K562 (cell line): ENCODE measurements at regions not wholly inside any gene's neighbourhood (a gene's known extent, or its start where the extent isn't known, plus 50 kb on each side); places are given as distances from the start of the nearest gene placed in this dataset.

Experiments used
- ATAC-seq: fragments of 200-7000 bp; cut with Tn5 transposase; 3 replicates; pipeline ENCODE4 v1.9.1; 2020; ENCODE audit warnings: moderate library complexity
- BruUV-seq: library from RNA; stranded (reverse); fragments of 400-500 nt; replicated peaks from 2 replicates; lab custom pipeline; 2021; lab: Mats Ljungman, UMichigan
- CTCF ChIA-PET: fragments of 300-600 bp; formaldehyde crosslinking; extraction: SDS; loops from one replicate; lab custom pipeline; 2021; ENCODE audit warnings: low intra/inter-chr PET ratio; lab: Yijun Ruan, JAX
- POLR2A ChIA-PET: fragments of 300-600, 350-650 bp; sonication (Branson Sonifier 250); formaldehyde crosslinking; extraction: SDS; loops from one replicate; lab custom pipeline; 2021; ENCODE audit warnings: antibody characterized with exemption, inconsistent platforms; lab: Yijun Ruan, JAX
- DNase-seq, 4 experiments: peaks; one replicate each; pipeline versions ENCODE4 v3.0.0 to v3.0.0-alpha.2; 2011 to 2018; ENCODE audit warnings: low spot score in 3 of 4, mixed read lengths in 3 of 4; ENCODE audit errors: extremely low read depth in 1 of 4
- FAIRE-seq: peaks from 2 replicates; lab custom pipeline; 2011; peaks lifted over from hg19 to GRCh38; lab: Jason Lieb, UNC
- H2AFZ ChIP-seq: 2 replicates; pipeline ENCODE4 v1.6.0; 2011; ENCODE audit warnings: low read depth, low read length, control low read depth, inconsistent platforms
- H3K27ac ChIP-seq: fragments of 200-600 bp; 3 replicates; pipeline ENCODE4 v1.8.0; 2011; ENCODE audit warnings: low read depth, mild to moderate bottlenecking, control low read depth, inconsistent platforms, low read length, moderate library complexity, mixed read lengths; ENCODE audit errors: extremely low read depth
- H3K27me3 ChIP-seq, 2 experiments: fragments of 300-600 bp in 1 of 2; 2 replicates in 1 of 2; 3 replicates in 1 of 2; pipeline versions ENCODE4 v1.6.0 to v1.8.0; 2011; ENCODE audit warnings: inconsistent platforms in 2 of 2, low read length in 2 of 2, mild to moderate bottlenecking in 1 of 2, mixed read lengths in 1 of 2, moderate library complexity in 1 of 2; ENCODE audit not compliant: control insufficient read depth in 2 of 2, insufficient read depth in 2 of 2
- H3K36me3 ChIP-seq: fragments of 300-600 bp; 3 replicates; pipeline ENCODE4 v1.8.0; 2011; ENCODE audit warnings: mild to moderate bottlenecking, low read length, inconsistent platforms; ENCODE audit not compliant: control insufficient read depth, insufficient read depth
- H3K4me1 ChIP-seq, 2 experiments: fragments of 200-600 bp in 1 of 2; replicated peaks in 1 of 2; 2 replicates in 1 of 2; 3 replicates in 1 of 2; pipeline versions ENCODE4 v1.5.1 to v1.8.0; 2011; ENCODE audit warnings: inconsistent platforms in 2 of 2, low read length in 2 of 2, mild to moderate bottlenecking in 1 of 2, mixed read lengths in 1 of 2, moderate library complexity in 1 of 2; ENCODE audit not compliant: control insufficient read depth in 2 of 2, insufficient read depth in 2 of 2
- H3K4me2 ChIP-seq: 2 replicates; pipeline ENCODE4 v1.6.1; 2011; ENCODE audit warnings: low read length, control low read depth, inconsistent platforms, mixed read lengths; ENCODE audit not compliant: insufficient read depth
- H3K4me3 ChIP-seq: fragments of 200-600 bp; sonication (generic), shearing (Covaris generic); 2 replicates; pipeline ENCODE4 v1.5.1; 2016; ENCODE audit warnings: control low read depth, inconsistent platforms
- H3K79me2 ChIP-seq: fragments of 200-600 bp; 3 replicates; pipeline ENCODE4 v1.8.0; 2011; ENCODE audit warnings: low read length, inconsistent platforms; ENCODE audit not compliant: control insufficient read depth, insufficient read depth
- H3K9ac ChIP-seq, 2 experiments: 2 replicates each; pipeline versions ENCODE4 v1.6.0 to v1.6.1; 2011; ENCODE audit warnings: low read depth in 2 of 2, low read length in 2 of 2, control low read depth in 1 of 2, inconsistent platforms in 1 of 2, mild to moderate bottlenecking in 1 of 2, mixed read lengths in 1 of 2; ENCODE audit not compliant: insufficient read depth in 1 of 2
- H3K9me1 ChIP-seq: one replicate; pipeline ENCODE4 v1.6.0; 2011; ENCODE audit warnings: inconsistent platforms, mild to moderate bottlenecking, low read length, moderate library complexity; ENCODE audit not compliant: control insufficient read depth, insufficient read depth
- H3K9me3 ChIP-seq: replicated peaks from 2 replicates; pipeline ENCODE4 v1.5.1; 2011; ENCODE audit warnings: low read depth, low read length, inconsistent platforms; ENCODE audit not compliant: control insufficient read depth, insufficient read depth
- H4K20me1 ChIP-seq: replicated peaks from 2 replicates; pipeline ENCODE4 v1.6.1; 2011; ENCODE audit warnings: low read length, inconsistent platforms, mixed read lengths; ENCODE audit not compliant: control insufficient read depth, insufficient read depth
- BHLHE40 ChIP-seq: IDR thresholded peaks from 2 replicates; pipeline ENCODE4 v1.6.1; 2011; ENCODE audit warnings: low read length, improper control_type of control experiment
- EZH2 ChIP-seq: IDR thresholded peaks from 2 replicates; pipeline ENCODE4 v1.6.1; 2012; ENCODE audit warnings: low read depth, mild to moderate bottlenecking, inconsistent platforms, low read length, borderline replicate concordance
- GTF2B ChIP-seq: IDR thresholded peaks from 2 replicates; pipeline ENCODE4 v1.6.1; 2011; ENCODE audit not compliant: insufficient read length; ENCODE audit errors: extremely low read depth
- HEY1 ChIP-seq: fragments of 250-450 bp; sonication (Bioruptor Pico); IDR thresholded peaks from 2 replicates; pipeline ENCODE4 v1.5.0; 2020; ENCODE audit warnings: mild to moderate bottlenecking, moderate library complexity, borderline replicate concordance
- KDM2B ChIP-seq: fragments of 250-450 bp; sonication (Bioruptor Pico); IDR thresholded peaks from 2 replicates; pipeline ENCODE4 v1.8.0; 2021; ENCODE audit warnings: mild to moderate bottlenecking, moderate library complexity
- SIX5 ChIP-seq, 2 experiments: IDR thresholded peaks; 2 replicates each; pipeline ENCODE4 v1.6.1; 2011; ENCODE audit warnings: low read length in 2 of 2, borderline replicate concordance in 1 of 2, low read depth in 1 of 2, mild to moderate bottlenecking in 1 of 2, moderate library complexity in 1 of 2; ENCODE audit not compliant: insufficient read depth in 1 of 2
- SMARCA4 ChIP-seq: fragments of 450-650 bp; IDR thresholded peaks from 2 replicates; pipeline ENCODE4 v1.6.1; 2016
- SNIP1 ChIP-seq: fragments of 450-650 bp; IDR thresholded peaks from 2 replicates; pipeline ENCODE4 v1.7.1; 2017; ENCODE audit warnings: low read depth, mild to moderate bottlenecking
- VEZF1 ChIP-seq: fragments of 200-800 bp; sonication (Bioruptor generic); IDR thresholded peaks from 2 replicates; pipeline ENCODE4 v1.6.1; 2017; ENCODE audit warnings: missing genetic modification characterization, missing compliant biosample characterization
- ZNF282 ChIP-seq: sonication (generic); formaldehyde crosslinking; IDR thresholded peaks from 2 replicates; pipeline ENCODE4 v1.8.1; 2023; ENCODE audit warnings: missing genetic modification reagents
- WGBS: fragments of 100-300 bp; shearing (Covaris generic); methylation state at CpG from one replicate; pipeline ENCODE4 v1.1.6; 2016; ENCODE audit warnings: low coverage, mixed read lengths; ENCODE audit not compliant: insufficient coverage; ENCODE audit errors: missing lambda C conversion rate; 5-methylcytosine and 5-hydroxymethylcytosine counted together
- in situ Hi-C: fragments of 300-500 bp; cut with MboI; formaldehyde crosslinking; loops from 4 replicates; pipeline ENCODE4 v1.15.0; 2018; ENCODE audit warnings: inconsistent platforms, mixed read lengths
- intact Hi-C: fragments of 100-400 bp; cut with micrococcal nuclease; formaldehyde crosslinking; loops from 2 replicates; pipeline ENCODE4 v1.14.2; 2022
- TF ChIP-seq, protein P1 (sequence below): sonication (generic); formaldehyde crosslinking; IDR thresholded peaks from 2 replicates; pipeline ENCODE4 v1.4.0; 2020; ENCODE audit warnings: mild to moderate bottlenecking, missing genetic modification reagents
- TF ChIP-seq, protein P2 (sequence below): sonication (generic); IDR thresholded peaks from 2 replicates; pipeline ENCODE4 v1.6.1; 2016

DNA sequence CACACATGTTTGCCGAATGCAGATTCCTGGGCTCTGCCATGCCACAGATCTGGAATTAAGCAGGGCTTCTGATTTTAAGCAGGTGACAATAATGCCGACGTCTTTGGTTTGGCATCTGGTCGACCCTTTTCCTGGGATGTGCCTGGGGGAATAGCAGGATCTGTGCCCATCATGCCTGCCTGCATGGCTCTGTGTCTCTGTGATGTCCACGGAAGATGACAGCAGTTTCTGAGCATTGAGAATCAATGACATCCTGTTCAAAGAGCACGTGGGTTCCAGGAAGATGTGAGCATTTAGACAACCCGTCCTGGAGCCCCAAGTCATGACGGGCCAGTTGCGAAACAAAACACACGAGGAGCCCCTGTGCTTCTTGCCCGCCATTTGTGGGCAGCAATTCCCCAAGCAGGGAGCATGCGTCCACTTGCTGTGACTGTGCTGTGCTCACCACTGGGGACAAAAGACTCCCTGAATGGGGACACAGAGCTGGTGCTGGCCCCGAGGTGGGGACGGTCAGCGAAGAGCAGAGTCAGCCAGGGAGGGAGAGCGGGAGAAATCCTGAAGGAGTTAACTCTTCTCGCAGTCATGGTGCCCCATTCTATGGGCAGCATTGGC lies 110.1 kb downstream of the ERMARD start:
- no peak overlapping the region for H3K9ac ChIP-seq
- no TSS peak for BruUV-seq
- ATAC-seq (no peak), DNase-seq (no peak), FAIRE-seq (no peak)
- ChIA-PET CTCF (no interaction called here), POLR2A (no interaction called here)
- no peaks in the 10 kb centered on the region; the same call in 1 of the 2 replicates for H3K9me3 ChIP-seq
- H3K36me3 ChIP-seq: no peaks in the 10 kb centered on the region
- H3K4me1 ChIP-seq: no peaks in the 10 kb centered on the region
- no peak overlapping the region for H3K4me3 ChIP-seq
- H4K20me1 ChIP-seq: no peaks in the 10 kb centered on the region
- peaks cover 22 to 60% of the 10 kb centered on the region in 2 experiments for H3K27me3 ChIP-seq
- no peak overlapping the region for H2AFZ ChIP-seq
- H3K9me1 ChIP-seq: no peaks in the 10 kb centered on the region
- no peak overlapping the region for H3K4me2 ChIP-seq
- intact Hi-C loops: no loop called here
- no peaks in the 10 kb centered on the region for H3K79me2 ChIP-seq
- TF ChIP-seq, protein P1, sequence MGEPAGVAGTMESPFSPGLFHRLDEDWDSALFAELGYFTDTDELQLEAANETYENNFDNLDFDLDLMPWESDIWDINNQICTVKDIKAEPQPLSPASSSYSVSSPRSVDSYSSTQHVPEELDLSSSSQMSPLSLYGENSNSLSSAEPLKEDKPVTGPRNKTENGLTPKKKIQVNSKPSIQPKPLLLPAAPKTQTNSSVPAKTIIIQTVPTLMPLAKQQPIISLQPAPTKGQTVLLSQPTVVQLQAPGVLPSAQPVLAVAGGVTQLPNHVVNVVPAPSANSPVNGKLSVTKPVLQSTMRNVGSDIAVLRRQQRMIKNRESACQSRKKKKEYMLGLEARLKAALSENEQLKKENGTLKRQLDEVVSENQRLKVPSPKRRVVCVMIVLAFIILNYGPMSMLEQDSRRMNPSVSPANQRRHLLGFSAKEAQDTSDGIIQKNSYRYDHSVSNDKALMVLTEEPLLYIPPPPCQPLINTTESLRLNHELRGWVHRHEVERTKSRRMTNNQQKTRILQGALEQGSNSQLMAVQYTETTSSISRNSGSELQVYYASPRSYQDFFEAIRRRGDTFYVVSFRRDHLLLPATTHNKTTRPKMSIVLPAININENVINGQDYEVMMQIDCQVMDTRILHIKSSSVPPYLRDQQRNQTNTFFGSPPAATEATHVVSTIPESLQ (CRISPR knock-in tag): no peak
- TF ChIP-seq EZH2 (no peak), GTF2B (no peak), HEY1 (no peak), VEZF1 (CRISPR knock-in tag) (no peak), SMARCA4 (no peak), ZNF282 (no peak), KDM2B (CRISPR knock-in tag) (no peak), SNIP1 (no peak), SIX5 (IDR thresholded peaks at IDR 0.05; ENCODE audit: borderline replicate concordance in 1 of 2, insufficient read depth in 1 of 2, low read depth in 1 of 2, low read length in 2 of 2) (no peak), BHLHE40 (no peak)
- TF ChIP-seq, protein P2, sequence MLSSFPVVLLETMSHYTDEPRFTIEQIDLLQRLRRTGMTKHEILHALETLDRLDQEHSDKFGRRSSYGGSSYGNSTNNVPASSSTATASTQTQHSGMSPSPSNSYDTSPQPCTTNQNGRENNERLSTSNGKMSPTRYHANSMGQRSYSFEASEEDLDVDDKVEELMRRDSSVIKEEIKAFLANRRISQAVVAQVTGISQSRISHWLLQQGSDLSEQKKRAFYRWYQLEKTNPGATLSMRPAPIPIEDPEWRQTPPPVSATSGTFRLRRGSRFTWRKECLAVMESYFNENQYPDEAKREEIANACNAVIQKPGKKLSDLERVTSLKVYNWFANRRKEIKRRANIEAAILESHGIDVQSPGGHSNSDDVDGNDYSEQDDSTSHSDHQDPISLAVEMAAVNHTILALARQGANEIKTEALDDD: no peak
- in situ Hi-C loops: no loop called here
- no peak overlapping the region for H3K27ac ChIP-seq
- under 1% methylated on average over 17 of the region's 17 CpGs for WGBS
